Amniotic epithelial cell (primary cell): ENCODE measurements at regions not wholly inside any gene's neighbourhood (a gene's known extent, or its start where the extent isn't known, plus 50 kb on each side); places are given as distances from the start of the nearest gene placed in this dataset.
A peak's percentile ranks its signal among the peaks of the same experiment; 100 is the strongest.

Source experiments
- DNase-seq: peaks from one replicate; pipeline ENCODE4 v3.0.0-alpha.2; 2010; ENCODE audit warnings: low read depth

DNA sequence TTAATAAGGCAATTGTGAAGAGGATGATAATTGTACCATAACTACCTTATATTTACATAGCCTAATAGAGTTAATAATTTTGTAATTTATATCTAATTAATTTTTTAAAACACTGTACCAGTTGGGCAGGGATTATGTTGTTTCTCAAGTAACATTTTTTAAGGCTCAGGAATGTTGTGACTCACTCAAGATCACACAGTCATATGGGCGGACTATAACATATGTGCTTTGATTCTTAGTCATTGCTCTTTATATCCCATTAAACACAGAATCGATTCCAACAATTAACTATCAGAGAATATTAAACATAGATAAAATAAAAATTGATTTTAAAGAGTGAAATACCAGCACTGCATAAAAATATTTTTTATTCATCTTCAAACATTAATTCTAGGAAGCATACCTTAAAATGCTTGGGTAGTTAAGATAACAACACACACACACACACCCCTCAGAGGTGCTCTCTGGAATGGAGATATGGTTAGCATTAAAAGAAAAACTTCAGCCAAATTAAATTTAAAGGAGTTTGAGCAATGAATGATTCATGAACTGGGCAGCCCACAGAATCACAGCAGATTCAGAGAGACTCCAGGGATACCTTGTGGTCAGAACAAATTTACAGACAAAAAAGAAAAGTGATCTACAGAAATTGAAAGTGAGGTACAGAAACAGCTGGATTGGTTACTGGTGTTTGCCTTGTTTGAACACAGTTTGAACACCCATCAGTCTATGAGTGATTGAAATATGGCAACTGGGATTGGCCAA, 869.4 kb upstream of the ID2 start:
- DNase-seq = peak; percentile 74

DNA sequence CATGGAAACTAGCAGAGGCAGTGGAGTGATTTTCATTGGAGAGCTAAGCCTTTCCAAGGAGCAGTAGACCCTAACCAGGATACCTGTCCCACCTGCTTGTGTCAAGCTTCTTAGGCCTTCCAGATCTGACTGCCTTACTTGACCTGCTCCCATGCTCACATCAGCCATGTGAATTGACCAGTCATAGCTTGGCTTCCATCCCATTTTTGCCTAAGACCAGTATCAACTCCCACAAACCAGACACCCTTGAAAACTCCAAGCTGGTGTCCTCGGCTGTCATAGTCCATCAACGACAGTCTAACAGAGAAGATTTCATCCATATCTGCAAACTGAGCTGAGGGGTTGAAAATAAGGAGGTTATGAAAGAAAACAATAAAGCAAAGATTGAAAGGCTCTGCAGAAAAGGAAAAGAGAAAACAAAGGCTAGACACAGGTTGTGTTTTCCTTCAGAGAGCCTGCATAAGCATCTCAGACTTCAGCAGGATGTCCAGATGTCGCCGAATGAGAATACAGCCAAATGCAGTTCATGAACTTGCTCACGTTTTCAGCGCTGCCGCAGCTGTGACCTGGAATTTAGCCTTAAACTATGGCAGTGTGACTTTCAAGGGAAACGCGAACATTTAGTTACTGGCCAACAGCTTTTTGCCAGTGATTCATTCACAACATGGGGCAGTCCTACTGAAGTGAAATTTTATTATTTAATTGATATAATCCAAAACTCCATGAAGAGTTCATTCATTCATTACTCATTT, 868.1 kb upstream of the ID2 start:
- peak; percentile 22 for DNase-seq

- DNase-seq = no peak
Measured at GRCh38 chr2:7815726-7816125, 866.1 kb upstream of the ID2 start.

DNA sequence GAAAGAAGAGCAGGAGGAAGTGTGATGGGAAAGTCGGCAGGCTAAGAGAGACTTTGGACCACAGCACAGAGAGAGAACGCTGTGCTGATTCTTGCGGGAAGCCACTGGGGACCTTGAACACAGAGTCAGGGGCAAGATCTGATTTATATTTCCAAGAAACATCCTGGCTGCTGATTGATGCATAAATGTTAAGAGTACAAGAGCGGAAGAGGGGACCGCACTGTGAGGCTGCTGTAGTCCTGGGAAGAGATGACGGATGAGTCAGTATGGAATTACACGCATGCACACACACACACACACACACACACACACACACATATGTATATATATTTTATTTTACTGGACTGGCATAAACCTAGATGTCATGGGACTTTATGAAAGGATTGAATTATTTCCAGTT, 865.6 kb upstream of the ID2 start:
- no peak for DNase-seq

- no peak for DNase-seq
Measured at GRCh38 chr2:7816944-7817343, 864.9 kb upstream of the ID2 start.

- DNase-seq = no peak
Measured at GRCh38 chr2:7819316-7819715, 862.5 kb upstream of the ID2 start.

- DNase-seq = no peak
Measured at GRCh38 chr2:7819850-7820249, 862.0 kb upstream of the ID2 start.

DNA sequence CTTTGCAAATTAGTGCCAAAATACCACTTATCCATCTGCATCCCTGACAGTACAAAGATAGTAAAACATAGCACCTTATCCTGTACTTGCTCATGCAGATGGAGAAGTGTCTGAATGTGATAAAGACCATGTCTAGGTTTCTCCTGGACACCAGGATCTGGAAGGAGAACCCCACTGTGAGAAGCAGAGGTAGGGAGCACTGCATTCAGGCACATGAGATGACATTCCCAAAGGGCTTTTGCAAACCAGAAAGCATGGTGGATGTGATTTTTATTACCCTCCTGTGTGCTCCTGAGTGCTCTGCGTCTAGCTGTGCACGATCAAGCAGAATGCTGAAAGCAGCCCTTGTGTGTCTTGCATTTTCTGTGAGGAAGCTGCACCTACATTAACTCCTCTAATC, 857.6 kb upstream of the ID2 start:
- no peak for DNase-seq

GRCh38 chr2:7825591-7826312, 856.1 kb upstream of the ID2 start:
- peak; percentile 80 for DNase-seq

- DNase-seq = no peak
Measured at GRCh38 chr2:7826656-7827055, 855.2 kb upstream of the ID2 start.

DNA sequence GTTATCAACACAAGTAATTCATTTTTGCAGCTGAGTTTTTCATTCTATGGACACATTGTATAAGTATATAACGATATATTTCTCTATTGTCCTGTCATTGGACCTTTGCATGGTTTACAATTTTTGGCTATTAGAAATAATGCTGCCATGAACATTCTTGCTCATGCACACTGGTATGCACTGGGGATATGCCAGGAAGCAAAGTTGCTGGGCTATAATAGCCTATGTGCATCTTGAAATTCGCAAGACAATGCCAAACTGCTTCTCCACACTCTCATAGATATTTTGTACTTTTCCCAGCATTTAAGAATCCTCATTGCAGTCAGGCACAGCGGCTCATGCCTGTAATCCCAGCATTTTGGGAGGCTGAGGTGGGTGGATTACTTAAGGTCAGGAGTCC, 852.6 kb upstream of the ID2 start:
- DNase-seq = no peak

DNA sequence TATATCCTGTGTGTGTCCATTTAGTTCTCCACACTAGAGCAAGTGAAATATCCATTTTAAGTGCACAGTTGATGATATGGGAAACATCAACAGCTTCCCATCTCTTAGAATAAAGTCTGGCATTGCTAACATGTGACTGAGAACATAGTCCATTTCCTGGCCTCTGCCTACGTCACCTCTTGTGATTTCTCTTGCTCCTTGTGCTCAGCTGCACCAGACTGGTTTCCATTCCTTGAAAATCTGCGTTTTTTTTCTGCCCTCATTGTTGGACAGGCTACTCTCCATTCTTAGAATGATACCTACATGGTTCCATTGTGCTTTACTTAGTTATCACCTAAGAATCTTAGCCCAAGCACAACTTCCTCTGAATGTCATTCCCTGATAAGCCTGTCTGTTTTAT, 851.2 kb upstream of the ID2 start:
- no peak for DNase-seq

GRCh38 chr2:7835151-7835550, 846.7 kb upstream of the ID2 start:
- no peak for DNase-seq

DNA sequence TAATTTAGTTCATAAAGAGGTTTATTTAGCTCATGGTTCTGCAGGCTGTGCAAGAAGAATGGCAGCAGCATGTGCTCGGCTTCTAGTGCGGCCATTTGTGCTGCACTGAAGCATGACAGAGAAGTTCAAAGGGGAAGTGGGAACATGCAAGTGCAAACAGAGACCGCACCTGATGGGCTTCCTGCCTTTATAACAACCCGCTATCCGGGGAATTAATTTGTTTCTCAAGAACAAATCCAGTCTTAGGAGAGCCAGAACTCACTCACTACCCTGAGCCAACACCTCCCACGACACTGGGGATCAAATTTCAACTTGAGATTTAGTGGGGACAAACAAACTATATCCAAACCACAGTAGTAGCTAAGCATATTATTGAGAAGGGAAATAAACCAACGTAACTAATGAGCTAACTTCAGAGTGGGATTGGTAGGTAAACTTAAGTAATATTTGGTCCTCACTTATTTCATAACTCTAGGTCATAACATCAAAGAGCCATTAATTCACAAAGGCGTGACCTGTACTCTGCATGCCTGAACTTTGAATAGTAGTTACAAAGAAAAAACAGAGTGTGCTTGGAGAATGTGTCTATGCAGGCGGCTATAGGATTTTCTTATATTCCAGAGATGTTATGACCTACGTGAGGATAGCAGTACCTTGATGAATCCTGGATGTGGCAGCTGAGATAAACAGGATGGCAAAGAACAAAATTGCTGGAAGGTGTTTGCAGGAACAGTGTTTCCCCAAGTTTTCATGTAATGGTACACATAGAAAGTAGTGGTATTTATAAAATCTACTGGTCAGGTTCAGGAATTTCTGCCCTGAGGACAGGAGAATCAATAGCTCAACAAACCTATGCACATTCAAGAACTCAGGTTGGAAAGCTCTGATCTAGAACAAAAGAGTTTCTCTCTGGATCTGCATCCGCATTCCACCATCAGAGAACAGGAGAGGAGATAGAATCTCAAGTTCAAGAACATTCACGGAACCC, 845.9 kb upstream of the ID2 start:
- DNase-seq = no peak

DNA sequence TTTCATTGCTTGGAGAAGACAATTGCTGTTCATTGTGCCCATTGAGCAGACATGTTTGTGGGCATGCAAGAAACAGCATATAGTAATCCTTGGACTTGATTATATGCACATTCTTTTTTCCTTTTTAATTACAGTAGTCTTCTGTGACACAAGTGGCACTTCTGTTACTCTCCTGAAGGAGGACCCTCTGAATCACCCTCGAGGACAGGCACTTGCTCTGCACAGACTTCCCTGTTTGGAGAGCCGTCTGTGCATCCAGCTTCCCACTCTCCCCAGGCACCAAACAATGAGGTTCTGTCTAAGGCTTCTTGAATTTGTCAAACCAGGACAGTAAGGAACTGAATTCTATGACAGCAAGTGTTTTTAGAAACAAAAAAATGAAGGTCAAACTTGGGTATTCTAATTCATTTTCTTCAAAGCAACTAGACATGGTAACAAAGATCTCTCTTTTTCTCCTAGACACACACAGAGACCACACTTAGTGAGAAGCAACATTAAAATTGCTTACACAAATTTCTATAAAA, 844.6 kb upstream of the ID2 start:
- DNase-seq = no peak

DNA sequence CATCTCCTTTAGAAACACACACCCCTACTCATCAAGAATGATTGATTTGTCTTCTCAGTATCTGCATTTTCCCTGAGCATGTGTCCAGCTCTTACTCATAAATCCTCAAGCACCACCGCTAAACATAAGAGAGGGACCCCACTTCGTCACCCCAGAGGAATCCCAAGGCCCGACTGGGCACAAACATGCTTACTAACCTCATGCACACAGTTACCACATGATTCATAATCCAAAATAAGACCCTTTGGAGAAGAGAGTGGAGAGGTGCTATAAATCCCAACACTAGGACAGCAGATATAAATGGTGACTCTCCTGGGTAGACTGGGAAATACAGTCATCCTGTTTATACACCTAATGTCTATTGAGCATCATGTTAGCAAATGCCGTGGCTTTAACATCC, 843.2 kb upstream of the ID2 start:
- peak; percentile 22 for DNase-seq

- no peak for DNase-seq
Measured at GRCh38 chr2:7840651-7841380, 841.0 kb upstream of the ID2 start.

GRCh38 chr2:7841751-7842150, 840.1 kb upstream of the ID2 start:
- DNase-seq = no peak

DNA sequence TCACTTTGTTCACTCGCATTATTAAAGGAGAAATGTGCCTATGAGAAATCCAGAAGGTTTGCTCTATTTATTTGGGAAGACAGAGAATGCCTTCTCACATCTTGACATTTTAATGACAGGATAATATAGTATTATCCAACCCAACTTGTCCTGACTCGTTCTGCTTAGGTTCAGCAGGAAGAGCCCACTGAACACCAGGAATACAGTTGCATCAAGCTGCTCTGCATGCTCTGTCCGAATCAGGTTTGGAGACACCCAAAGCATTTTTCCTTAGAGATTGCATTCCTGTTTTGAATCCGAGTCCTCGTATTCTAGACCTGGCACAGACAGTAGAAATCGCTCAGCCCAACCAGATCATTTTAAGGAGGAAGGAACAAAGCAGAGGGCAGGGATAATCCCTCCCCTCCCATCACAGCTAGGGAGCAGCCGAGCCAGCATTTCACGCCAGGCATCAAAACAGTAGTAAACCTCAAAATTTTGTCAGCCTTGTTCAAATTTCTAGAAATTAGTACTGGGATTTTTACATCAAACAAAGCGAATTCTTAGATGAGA, 837.4 kb upstream of the ID2 start:
- DNase-seq = no peak

GRCh38 chr2:7845332-7845731, 836.5 kb upstream of the ID2 start:
- DNase-seq = peak; percentile 46

DNA sequence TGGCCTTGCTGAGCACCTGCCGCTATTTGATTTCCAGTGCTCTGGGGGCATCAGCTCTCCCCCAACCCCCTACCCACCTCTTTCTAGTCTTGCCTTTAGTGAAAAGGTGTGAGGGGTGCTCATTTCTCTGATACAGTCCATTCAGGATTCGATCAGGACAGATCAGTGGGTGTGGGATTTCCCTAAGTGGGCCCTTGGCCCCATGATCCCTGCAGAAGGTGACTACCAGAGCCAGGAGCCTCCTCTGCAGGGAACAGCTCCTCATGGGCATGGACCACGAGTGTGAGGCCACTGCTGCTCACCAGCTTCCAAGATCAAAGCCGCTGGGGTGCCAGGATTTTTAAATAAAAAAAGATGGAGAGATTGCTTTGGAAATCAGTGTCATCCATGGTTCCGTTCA, 835.2 kb upstream of the ID2 start:
- no peak for DNase-seq
